ENCODE measurements at regions not wholly inside any gene's neighbourhood (a gene's known extent, or its start where the extent isn't known, plus 50 kb on each side); places are given as distances from the start of the nearest gene placed in this dataset.

DNA sequence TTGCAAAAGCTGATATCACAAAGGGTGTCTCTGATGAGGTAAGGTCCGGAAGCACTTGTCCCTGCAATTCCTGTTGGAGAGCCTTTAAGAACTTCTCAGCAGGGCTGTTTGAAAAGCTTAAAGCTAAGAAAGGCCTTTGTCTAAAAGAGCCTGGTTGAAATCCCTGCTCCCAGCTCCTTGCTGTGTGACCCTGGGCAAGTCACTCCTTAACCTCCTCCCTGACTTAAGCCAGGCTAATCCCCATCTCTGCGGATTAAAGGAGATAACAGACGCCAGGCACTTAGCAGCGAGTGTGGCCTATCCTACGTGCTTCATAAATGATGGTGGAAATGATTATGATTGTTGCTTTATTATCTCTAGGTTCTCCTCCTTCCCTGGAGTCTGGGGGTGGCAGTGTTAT is 368.0 kb upstream of the RBFOX1 start:
- intact Hi-C loops (cut with micrococcal nuclease): no loop called here
- FAIRE-seq (no peak), DNase-seq (ENCODE audit: low read depth, low spot score) (no peak)
- H3K4me2 ChIP-seq (ENCODE audit: insufficient read depth, low read length): no peak overlapping the region
- no TSS peak for BruUV-seq (replicated peaks)
- no peaks in the 10 kb centered on the region for H3K4me1 ChIP-seq (ENCODE audit: control insufficient read depth, extremely low read depth, insufficient read depth, low read length)
- H3K79me2 ChIP-seq (ENCODE audit: control insufficient read depth, insufficient read depth, low read length): no peaks in the 10 kb centered on the region
- H3K9me1 ChIP-seq (replicated peaks; ENCODE audit: control insufficient read depth, extremely low read depth, insufficient read depth, low read length): no peaks in the 10 kb centered on the region
- dilution Hi-C loops (cut with MboI; ENCODE audit: extremely low pct_ligation_motif_present, low sequenced_read_pairs): no loop called here
- no peak overlapping the region for H3K27ac ChIP-seq (ENCODE audit: insufficient read depth, low read depth, low read length)
- no peak for TF ChIP-seq POLR2AphosphoS5 (IDR thresholded peaks at IDR 0.05; ENCODE audit: insufficient read depth, low read depth, low read length)
- no peak for TF ChIP-seq MYC (IDR thresholded peaks at IDR 0.05; ENCODE audit: low read depth, low read length)
- TF ChIP-seq, protein P1, sequence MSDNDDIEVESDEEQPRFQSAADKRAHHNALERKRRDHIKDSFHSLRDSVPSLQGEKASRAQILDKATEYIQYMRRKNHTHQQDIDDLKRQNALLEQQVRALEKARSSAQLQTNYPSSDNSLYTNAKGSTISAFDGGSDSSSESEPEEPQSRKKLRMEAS (IDR thresholded peaks at IDR 0.05; ENCODE audit: insufficient read depth, insufficient read length): no peak
- no peak for TF ChIP-seq EZH2 (IDR thresholded peaks at IDR 0.05; ENCODE audit: borderline replicate concordance, low read depth, low read length, severe bottlenecking)
- TF ChIP-seq JUN (IDR thresholded peaks at IDR 0.05; ENCODE audit: borderline replicate concordance, insufficient read depth, insufficient read length, low read depth): no peak
- TF ChIP-seq FOS (IDR thresholded peaks at IDR 0.05; ENCODE audit: borderline replicate concordance, insufficient read depth, low read length): no peak
- no peak for TF ChIP-seq GATA2 (IDR thresholded peaks at IDR 0.05; ENCODE audit: insufficient read depth, insufficient read length, low read depth, low read length)
- TF ChIP-seq POLR2A (IDR thresholded peaks at IDR 0.05; ENCODE audit: low read depth, low read length): no peak
- TF ChIP-seq, protein P2, sequence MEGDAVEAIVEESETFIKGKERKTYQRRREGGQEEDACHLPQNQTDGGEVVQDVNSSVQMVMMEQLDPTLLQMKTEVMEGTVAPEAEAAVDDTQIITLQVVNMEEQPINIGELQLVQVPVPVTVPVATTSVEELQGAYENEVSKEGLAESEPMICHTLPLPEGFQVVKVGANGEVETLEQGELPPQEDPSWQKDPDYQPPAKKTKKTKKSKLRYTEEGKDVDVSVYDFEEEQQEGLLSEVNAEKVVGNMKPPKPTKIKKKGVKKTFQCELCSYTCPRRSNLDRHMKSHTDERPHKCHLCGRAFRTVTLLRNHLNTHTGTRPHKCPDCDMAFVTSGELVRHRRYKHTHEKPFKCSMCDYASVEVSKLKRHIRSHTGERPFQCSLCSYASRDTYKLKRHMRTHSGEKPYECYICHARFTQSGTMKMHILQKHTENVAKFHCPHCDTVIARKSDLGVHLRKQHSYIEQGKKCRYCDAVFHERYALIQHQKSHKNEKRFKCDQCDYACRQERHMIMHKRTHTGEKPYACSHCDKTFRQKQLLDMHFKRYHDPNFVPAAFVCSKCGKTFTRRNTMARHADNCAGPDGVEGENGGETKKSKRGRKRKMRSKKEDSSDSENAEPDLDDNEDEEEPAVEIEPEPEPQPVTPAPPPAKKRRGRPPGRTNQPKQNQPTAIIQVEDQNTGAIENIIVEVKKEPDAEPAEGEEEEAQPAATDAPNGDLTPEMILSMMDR (IDR thresholded peaks at IDR 0.05; ENCODE audit: extremely low read depth in 1 of 2, insufficient read depth in 1 of 2, low read depth in 1 of 2, low read length in 2 of 2): no peak
- no peaks in the 10 kb centered on the region for H3K36me3 ChIP-seq (ENCODE audit: control insufficient read depth in 2 of 2, extremely low read depth in 1 of 2, insufficient read depth in 2 of 2, low read length in 2 of 2)
- H4K20me1 ChIP-seq (replicated peaks; ENCODE audit: control insufficient read depth, extremely low read depth, insufficient read depth, low read length): no peaks in the 10 kb centered on the region
- no peaks in the 10 kb centered on the region for H3K9me3 ChIP-seq (replicated peaks; ENCODE audit: control insufficient read depth, insufficient read depth, low read length)
- POLR2A ChIA-PET: no interaction called here
- H3K27me3 ChIP-seq (ENCODE audit: control insufficient read depth in 2 of 2, insufficient read depth in 2 of 2, low read length in 2 of 2): no peaks in the 10 kb centered on the region
- H2AFZ ChIP-seq (ENCODE audit: low read depth, low read length): no peak overlapping the region
- CTCF ChIA-PET: no interaction called here
- H3K4me3 ChIP-seq (replicated peaks in 1 of 3; ENCODE audit: insufficient read depth in 1 of 3, low read depth in 1 of 3, low read length in 3 of 3): no peak overlapping the region
- H3K9ac ChIP-seq (replicated peaks; ENCODE audit: extremely low read depth, insufficient read depth, low read length): no peak overlapping the region
